Kidney glomerular epithelial cell (primary cell): ENCODE measurements at regions not wholly inside any gene's neighbourhood (a gene's known extent, or its start where the extent isn't known, plus 50 kb on each side); places are given as distances from the start of the nearest gene placed in this dataset.
A peak's percentile ranks its signal among the peaks of the same experiment; 100 is the strongest.

ENCODE experiments used
- DNase-seq: peaks from one replicate; lab custom pipeline; 2025; lab: John Stamatoyannopoulos, UW

DNA sequence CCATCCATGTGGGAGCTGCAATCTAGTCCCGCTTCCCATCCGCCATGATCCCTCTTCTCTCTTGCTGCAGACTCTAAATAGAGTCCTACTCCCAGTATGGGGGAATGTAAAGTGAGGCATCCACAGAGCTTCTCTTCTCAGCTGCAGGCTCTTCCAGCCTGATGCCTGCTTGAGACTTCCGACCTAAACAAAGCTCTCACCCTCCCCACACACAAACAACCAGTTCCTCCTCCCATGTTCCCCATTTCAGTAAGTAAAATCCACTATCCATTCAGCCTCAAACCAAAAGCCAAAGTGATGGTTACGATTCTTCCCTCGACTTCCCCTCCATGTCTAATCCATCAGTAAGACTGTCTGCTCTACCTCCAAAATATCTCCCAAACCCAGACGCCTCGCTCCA is 108.2 kb upstream of the NFE2L3 start:
- DNase-seq = no peak

DNA sequence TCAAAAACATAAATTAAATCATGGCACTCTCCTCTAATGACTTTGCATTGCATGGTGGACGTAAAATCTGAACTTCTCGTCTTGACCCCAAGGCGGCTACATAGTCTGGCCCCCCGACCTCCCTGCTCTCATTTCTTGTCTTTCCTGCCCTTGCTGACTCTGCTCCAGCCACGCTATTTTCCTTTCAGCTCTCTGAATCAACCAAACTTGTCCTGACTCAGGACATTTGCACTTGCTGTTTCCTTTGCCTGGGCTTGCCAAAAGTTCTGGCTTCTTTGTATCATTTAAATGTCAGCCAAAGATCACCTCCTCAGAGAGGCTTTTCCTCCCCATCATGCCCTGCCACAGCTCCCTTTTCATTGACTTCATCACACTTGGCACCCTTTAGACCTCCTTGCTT is 107.7 kb upstream of the NFE2L3 start:
- no peak for DNase-seq

DNA sequence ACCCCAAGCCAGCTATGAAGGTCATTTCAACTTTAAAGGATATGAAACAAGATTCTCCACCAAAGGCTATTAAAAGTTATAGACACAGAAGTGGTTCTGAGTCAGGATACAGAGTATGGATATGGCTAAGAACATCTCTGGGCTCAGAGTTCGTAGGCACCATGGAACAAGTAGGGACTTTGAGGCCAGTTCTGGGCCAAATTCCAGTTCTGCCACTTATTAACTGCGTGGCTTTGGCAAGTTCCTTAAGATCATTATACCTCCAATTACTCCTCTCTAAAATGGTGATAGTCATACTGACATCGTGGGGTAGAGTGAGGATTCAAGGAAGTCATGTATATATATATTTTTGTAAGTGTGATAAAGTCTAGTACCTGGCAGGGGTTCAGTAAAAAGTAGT is 105.8 kb upstream of the NFE2L3 start:
- no peak for DNase-seq

DNA sequence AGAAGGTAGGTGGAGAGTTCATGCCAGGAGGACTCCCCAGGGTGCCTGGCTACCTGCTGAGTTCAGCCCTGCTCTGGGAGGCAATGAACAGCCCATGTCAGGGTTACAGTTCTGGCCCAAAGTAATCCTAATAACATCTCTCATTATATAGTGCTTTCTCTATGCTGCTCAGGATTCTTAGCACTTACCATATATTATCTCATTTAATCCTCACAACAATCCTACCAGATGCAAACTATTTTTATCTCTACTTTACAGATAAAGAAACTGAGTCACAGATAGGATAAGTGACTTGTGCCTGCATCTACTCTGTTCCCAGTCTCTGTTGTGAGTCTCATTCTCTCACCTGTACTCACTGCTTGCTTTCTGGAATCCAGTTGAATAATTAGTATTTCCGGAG is 105.1 kb upstream of the NFE2L3 start:
- DNase-seq = no peak

DNA sequence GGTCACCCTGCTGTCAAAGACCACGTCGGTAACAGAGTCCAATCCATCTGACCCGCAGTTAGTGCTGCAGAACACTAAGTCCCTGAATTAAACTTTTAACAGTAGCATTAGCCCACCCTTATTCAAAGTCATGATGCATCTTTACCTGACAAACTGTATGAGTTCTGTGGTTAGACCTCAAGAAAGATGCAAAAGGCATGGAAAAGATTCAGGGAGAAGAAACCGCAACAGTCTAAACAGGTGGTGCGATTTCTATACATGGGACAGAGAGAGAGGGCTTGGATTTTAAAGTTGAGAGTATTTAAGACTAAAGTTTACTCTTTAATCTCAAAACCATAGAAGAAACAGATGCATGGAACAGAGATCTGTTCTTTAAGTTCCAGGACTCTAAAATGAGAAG is 103.3 kb upstream of the NFE2L3 start:
- DNase-seq = no peak

DNA sequence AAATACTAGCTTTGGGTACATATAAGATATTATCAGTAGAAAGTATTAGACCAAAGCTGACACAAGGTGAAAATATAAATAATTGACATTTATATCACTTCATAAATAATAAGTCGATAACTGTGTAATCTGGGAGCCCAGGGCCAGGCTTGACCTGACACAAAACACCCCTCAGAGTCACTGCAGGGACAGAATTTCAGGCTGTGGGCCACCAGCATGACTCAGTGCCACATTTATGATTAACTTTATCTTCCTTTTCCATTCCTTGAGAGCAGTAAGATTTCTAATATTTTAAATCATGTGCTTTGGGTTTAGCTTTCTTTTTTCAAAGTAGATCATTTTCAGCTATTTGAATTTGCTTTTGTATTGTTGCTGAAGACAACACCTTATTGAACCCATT is 102.9 kb upstream of the NFE2L3 start:
- DNase-seq = no peak

DNA sequence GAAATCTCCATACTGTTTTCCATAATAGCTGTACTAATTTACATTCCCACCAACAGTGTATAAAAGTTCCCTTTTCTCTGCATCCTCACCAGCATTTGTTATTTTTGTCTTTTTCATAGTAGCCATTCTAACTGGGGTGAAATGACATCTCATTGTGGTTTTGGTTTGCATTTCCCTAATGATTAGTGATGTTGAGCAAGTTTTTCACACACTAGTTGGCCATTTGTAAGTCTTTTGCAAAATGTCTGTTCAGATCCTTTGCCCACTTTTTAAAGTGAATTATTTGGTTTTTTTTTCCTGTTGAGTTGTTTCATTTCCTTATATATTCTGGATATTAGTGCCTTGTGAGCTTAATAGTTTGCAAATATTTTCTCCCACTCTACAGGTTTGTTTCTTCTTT is 101.0 kb upstream of the NFE2L3 start:
- no peak for DNase-seq

DNA sequence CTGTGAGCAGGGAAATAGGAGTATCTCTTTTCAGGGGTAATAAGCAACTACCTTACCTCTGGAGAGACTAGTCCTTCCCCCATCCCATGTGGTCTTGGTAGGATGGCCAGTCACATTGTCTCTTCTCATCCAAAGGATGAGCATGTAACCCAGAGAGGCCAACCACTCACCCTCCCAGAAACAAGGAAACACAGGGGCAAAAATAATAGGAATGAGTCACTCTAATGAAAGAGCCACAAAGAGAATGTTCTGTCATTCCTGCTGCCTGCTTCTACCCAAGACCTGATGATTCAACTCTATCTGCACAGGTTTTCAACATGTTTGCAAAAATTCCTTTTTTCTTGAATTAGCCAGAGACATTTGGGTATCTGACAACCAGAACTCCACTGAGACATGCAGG is 99.3 kb upstream of the NFE2L3 start:
- peak; percentile 87 for DNase-seq

DNA sequence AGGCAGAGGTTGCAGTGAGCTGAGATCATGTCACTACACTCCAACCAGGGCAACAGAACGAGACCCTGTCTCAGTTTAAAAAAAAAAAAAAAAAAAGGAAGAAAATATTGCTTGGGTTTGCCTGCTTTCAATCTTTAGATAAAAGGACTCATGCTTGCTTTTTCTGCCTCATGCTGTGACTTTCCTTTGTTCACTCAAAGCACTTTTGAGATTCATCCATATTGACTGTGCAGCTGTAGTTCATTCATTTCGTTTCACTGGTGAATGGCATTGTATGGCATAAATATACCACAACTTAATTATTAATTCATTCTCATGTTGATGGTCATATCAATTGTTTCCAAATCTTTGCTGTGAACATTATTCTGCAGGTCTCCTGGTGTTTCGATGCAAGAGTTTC is 97.6 kb upstream of the NFE2L3 start:
- DNase-seq = no peak

DNA sequence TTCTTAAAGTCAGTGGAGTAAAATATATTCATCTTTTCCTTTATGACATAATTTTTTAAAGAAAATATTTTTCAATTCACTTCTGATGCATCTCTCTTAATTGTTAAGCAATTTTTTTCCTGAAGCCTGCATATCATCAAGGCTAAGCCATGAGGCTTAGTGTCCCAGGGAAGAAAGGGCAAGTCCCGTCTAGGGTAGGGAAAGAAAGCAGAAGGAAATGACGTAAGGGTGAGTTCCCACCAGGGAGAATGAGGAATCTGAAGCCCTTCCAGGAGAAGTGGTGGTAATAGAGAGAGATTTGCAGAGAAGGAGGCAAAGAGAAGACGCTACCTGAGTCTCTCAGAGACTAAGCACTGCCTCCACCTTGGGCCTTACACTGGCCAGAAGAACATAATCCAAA is 96.8 kb upstream of the NFE2L3 start:
- DNase-seq = no peak

DNA sequence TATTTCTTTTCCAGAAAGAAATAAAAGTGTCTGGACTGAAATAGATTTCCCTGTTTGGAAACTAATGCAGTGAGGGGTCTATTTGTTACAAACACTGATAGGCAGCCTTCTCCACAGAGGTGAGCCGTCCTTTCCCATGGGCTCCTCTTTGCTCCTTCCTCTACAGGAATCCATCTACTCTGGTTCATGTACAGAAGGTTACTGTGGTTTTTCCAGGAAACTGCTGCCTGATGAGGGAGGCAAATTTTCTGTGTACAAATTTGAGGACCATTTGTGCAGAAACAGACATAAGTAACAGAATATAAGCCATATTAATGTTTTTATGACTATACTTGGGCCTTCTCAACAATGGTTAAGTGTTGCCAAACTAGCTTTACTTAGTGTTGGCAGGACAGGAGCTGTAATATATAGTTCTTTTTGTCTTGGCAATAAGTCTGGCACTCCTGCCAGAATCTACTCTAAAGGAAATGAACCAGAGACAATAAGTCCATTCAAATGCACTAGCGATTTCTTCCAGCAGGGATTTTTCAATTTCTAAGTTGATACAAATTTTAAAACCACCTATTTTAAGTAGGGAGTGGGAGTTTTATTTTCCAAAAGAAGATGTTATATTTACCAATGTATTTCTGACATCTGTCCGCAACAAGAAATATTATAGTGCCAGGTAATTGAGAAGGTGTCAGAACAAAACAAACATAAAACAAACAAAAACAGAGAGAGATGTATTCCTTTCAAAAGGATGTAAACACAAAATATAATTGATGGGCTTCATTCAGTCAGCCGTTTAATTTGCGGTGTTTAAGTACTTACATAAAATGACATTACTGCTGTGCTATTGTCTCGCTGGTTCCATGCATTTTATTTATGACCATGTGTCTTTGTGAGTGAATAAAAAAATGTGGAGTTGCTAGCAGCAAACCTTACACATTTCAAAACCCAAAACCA is 91.0 kb upstream of the NFE2L3 start:
- no peak for DNase-seq

DNA sequence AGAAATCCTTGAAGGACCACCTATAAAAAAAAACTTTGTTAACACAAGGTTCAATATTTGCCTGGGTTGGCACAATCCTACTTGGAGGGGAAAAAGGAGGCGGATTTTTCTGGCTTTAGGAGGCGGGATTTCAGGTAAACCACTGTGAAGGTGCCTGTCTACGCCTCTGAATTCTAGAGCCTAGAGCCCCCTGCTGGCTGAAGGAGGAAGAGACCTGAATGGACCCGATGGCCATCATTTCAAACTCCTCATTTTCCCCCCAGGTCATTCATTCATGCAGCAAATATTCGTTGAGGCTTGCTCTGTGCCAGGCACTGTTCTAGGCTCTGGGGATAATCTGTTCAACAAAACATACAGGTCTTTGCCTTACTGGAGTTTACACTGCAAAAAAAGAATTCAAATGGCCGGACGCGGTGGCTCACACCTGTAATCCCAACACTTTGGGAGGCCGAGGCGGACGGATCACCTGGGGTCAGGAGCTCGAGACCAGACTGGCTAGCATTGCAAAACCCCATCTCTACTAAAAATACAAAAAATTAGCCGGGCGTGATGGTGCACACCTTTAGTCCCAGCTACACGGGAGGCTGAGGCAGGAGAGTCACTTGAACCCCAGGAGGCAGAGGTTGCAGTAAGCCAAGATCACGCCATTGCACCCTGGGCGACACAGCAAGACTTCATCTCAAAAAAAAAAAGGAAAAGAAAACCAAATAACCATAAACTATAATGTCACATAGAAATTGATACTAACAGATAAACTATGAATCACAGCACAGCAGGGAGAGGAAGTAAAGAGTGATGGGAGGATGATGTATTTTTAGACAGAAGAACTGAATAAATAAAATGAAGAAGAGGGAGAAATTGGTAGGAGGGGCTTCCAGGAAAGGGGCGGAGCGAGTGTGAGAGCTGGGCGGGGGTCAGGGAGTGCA is 90.1 kb upstream of the NFE2L3 start:
- DNase-seq = peak; percentile 62

DNA sequence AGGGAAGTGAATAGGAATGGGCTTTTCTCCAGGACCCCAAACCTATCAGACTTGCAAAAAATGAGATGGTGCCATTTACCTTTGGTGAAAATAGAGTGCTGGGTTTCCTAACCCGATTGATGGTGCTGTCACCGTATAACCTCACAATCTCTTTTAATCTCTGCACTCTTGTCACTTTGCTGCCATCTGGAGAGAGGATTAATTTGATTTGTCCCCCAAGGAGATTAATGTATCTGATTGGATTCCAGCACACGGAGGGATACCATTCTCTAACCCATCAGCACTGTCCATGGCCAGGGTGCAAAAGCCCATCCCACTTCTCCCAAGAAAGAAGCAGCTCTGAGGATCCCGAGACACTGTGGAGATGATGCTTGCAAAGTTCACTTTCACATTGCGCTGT is 86.3 kb upstream of the NFE2L3 start:
- no peak for DNase-seq

DNA sequence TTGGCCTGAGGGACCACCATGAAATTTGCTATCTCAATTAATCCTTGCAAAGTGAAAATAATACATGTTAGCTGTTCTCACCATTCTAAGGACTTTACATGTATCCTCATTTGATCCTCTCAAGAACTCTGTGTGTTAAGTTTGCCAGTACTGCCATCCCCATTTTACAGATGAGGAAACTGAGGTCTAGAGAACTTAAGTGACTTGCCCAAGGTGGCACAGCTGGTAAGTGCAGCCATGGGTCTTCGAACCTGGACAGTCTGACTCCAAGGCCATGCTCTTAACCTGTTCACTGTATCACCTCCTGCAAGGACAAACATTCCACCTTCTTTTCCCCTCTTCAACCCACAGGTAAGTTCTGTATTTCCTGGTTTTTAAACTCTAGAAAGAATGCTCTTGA is 85.3 kb upstream of the NFE2L3 start:
- DNase-seq = no peak

DNA sequence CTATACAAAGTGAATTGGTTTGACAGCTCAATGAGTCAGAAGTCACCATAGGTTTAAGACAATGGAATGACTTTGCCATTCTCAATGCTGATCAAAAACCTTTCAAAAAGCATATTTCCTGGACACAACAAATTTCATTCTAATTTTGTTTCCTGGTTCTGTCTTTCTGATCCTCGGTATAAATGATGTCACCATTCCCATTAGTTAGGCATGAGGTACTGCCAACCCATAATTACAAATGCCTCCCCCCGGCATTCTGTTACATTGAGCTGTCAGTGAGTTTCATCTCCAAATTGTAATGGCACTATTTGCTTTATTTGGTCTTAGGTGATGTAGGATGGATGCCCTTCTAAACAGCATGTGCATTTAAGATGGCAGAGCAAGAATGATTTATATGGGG is 81.7 kb upstream of the NFE2L3 start:
- no peak for DNase-seq

DNA sequence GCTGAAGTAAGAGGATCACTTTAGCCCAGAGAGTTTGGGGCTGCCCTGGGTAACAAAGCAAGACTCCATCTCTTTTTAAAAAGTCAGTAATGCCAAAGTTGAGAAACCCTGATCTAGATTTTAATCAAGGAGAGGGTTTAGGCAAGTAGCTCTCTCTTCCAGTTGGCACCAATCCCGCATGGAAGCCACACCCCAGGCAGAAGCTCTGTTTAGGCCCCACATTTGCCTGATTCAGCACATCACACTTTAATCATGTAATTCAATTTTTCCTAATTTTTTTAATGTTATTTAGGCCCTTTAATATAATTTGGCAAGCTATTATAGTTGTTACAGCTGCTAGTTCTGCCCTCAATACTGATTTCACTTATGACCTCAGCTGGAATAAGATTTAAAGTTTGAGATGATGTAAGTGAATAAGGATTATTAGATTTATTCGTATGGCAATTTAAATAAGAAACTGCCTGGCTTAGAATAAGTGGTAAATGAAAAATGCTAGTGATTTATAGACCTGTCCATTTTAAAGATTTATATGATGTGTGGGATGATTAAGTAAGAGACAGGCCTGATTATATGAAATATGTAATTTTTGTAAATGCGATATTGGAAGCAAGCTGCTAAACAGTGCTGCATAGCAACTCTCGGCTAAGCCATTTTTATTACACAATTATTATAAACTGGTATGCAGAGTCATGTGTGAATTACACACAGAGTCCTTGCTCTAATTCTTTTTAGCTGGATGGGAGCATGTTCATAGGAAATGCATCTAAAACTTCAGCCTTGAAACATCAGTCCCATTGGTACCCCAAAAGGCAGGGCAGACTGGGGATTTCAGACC is 80.2 kb upstream of the NFE2L3 start:
- DNase-seq = no peak

DNA sequence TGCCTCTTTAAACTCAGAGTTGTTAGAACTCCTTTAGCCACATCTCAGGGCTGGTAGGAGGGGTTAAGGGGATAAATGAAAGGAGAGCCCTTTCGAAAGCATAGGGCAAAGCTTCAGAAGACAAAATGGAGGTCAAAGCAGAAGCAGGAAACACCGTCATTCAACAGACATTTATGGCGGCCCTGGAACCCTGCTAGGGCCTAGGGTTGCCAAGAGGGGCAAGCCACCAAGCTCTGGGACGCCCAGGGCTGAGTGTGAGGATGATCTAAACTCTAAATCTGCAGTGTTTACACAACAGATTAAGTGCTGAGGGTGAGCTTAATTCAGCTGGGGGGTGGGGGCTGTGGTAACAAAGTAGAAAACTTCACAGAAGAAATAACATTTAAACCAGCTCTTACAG is 79.0 kb upstream of the NFE2L3 start:
- no peak for DNase-seq

DNA sequence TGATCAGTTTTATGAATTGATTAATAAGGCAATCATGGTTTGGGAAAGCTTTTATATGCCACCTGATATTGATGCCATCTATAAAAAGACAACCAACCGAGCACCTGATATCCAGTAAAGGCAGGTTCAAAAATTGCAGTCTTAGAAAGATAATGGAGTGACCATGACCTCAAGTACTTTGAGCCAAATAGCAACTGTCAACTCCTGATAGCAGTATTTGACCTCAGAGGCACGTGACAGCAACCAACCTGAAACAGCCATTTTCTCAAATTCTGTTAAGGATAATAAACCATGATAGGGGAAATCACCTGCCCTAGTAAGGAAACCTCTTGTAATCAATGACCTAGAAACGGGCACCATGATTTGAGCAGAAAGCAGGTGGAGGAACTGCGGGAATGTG is 77.1 kb upstream of the NFE2L3 start:
- DNase-seq = no peak

DNA sequence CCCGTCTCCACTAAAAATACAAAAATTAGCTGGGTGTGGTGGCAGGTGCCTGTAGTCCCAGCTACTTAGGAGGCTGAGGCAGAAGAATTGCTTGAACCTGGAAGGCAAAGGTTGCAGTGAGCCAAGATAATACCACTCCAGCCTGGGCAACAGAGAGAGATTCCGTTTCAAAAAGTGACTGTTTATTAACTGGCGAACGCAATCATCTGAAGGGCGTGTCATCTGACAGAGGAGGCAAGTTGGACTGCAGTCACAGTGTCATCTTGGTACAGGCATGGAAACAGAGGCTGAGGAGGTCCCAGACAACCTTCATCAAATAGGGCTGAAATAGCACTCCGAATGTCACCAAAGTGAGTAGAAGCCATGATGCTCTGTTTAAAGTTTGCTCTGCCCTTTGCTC is 75.3 kb upstream of the NFE2L3 start:
- no peak for DNase-seq

DNA sequence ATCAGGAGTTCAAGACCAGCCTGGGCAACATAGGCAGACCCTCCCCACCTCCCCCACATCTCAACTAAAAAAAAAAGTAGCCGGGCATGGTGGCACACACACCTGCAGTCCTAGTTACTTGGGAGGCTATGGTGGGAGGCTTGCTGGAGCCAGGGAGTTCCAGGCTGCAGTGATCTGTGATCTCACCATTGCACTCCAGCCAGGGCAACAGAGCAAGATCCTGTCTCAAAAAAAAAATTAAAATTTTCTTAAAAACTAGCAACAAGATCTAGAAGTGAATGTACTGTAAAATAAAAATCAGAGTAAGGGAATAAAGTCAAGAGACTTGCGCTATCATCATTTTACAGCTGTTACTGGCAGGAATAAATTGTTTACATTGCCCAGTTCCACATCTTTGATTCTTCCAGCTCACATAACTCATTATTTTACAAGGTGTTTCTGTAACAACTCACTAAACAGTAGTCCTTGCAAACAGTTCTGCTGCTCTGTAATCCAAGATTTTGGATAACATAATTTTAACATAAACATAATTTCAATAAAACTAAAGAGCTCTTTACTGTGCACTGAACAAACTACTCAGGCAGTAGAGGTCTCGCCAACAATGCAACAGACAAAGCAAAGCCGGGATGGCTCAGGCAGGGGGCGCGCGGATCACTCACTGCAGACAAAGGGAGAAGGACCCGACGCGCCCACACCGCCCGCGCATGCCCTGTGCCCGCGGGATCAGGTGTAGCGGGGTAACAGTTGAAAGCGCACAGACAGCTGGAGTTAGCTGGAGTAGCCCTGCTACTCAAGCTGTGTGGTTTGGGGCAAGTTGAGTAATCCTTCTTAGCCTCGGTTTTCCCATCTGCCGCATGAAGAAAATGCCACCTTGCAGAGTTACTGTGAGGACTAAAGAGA is 73.3 kb upstream of the NFE2L3 start:
- peak; percentile 60 for DNase-seq

DNA sequence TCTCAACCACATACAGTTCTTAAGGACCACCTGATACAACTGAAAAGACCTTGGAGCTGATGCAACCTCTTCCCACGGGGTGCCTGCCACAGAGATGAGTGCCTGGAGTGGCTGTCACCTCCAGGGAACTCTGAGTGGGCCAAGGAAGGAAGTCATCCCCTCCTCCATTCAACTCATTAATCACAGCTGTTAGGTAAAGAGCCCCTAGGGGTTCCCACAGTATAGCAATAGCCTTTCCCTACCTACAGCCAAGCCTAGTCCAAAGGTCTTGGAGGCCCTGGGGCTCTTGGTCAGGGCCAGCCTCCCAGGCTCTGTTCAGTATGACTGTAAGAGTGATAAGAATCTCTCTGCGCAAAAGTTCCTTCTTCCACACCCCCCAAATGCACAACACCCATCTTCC is 70.4 kb upstream of the NFE2L3 start:
- no peak for DNase-seq
